Upper lobe of left lung (tissue), 6 donors: ENCODE measurements at regions not wholly inside any gene's neighbourhood (a gene's known extent, or its start where the extent isn't known, plus 50 kb on each side); places are given as distances from the start of the nearest gene placed in this dataset.
"Not testable (repeated sequence)": the region's sequence is repeated elsewhere in the genome, so short reads cannot be mapped to it uniquely, and the experiment has no call there.

ENCODE experiments used
- ATAC-seq, 2 donors: fragments of 200-7000 bp; cut with Tn5 transposase; one replicate each; pipeline ENCODE4 v1.9.1; 2022; ENCODE audit warnings: mild to moderate bottlenecking in 2 of 2, moderate library complexity in 2 of 2; ENCODE audit not compliant: low FRiP score in 2 of 2
- DNase-seq, 2 donors: peaks; one replicate each; pipeline ENCODE4 v3.0.0-alpha.2; 2019 to 2020
- H3K27ac ChIP-seq, 4 donors: fragments of 200-600 bp; sonication (generic); one replicate each; pipeline ENCODE4 v1.5.1; 2016 to 2019
- H3K27me3 ChIP-seq, 4 donors: fragments of 200-600 bp; sonication (generic); one replicate each; pipeline ENCODE4 v1.5.1; 2017 to 2019
- H3K36me3 ChIP-seq, 4 donors: fragments of 200-600 bp; sonication (generic); one replicate each; pipeline ENCODE4 v1.5.1; 2016 to 2019
- H3K4me1 ChIP-seq, 4 donors: fragments of 200-600 bp; sonication (generic); one replicate each; pipeline ENCODE4 v1.5.1; 2018 to 2019
- H3K4me3 ChIP-seq, 4 donors: fragments of 200-600 bp; sonication (generic); one replicate each; pipeline ENCODE4 v1.5.1; 2017 to 2019; ENCODE audit warnings: mild to moderate bottlenecking in 2 of 4, moderate library complexity in 1 of 4
- H3K9me3 ChIP-seq, 4 donors: fragments of 200-600 bp; sonication (generic); one replicate each; pipeline ENCODE4 v1.5.1; 2018 to 2019
- EP300 ChIP-seq, 4 donors: sonication (generic); formaldehyde crosslinking; IDR thresholded peaks; one replicate each; pipeline ENCODE4 v1.5.1; 2017; ENCODE audit warnings: antibody characterized with exemption in 4 of 4, control low read depth in 2 of 4
- POLR2A ChIP-seq, 4 donors: fragments of 450-650 bp; IDR thresholded peaks; one replicate each; pipeline ENCODE4 v1.5.1; 2016 to 2017; ENCODE audit warnings: antibody characterized with exemption in 4 of 4, mild to moderate bottlenecking in 2 of 4
- POLR2AphosphoS5 ChIP-seq, 2 donors: sonication (generic); formaldehyde crosslinking; IDR thresholded peaks; one replicate each; pipeline ENCODE4 v1.5.1; 2017; ENCODE audit warnings: antibody characterized with exemption in 2 of 2
- WGBS, 2 donors: methylation state at CpG; one replicate each; pipeline ENCODE4 v1.1.5; 2017 to 2018; 5-methylcytosine and 5-hydroxymethylcytosine counted together
- TF ChIP-seq, protein P1 (sequence below), 6 experiments: fragments of 450-650 bp in 4 of 6; fragments of 200-600 bp in 2 of 6; sonication (generic) in 2 of 6; IDR thresholded peaks; one replicate each; pipeline ENCODE4 v1.5.1; 2016 to 2019; ENCODE audit warnings: antibody characterized with exemption in 6 of 6
- donor health status: DM: no; HTN: no; CAD: no; lungs with moderate emphysema.
- donor health status: DM: no; HTN: yes; CAD: no; lungs with severe emphysema.

GRCh38 chr15:62277816-62278394 is 112.8 kb upstream of the C2CD4B start:
- Histone ChIP-seq H3K9me3 (no peaks in the 10 kb centered on the region), H3K4me1 (no peaks in the 10 kb centered on the region), H3K4me3 (no peak overlapping the region), H3K36me3 (no peaks in the 10 kb centered on the region), H3K27me3 (no peaks in the 10 kb centered on the region), H3K27ac (no peak overlapping the region)
- WGBS, 2 donors: 48 to 60% methylated on average over 2 of the region's 2 CpGs
- DNase-seq (peak in 1 of 2 donors; percentile 34), ATAC-seq (no peak)
- TF ChIP-seq POLR2A (IDR thresholded peaks at IDR 0.05): no peak
- TF ChIP-seq, protein P1, sequence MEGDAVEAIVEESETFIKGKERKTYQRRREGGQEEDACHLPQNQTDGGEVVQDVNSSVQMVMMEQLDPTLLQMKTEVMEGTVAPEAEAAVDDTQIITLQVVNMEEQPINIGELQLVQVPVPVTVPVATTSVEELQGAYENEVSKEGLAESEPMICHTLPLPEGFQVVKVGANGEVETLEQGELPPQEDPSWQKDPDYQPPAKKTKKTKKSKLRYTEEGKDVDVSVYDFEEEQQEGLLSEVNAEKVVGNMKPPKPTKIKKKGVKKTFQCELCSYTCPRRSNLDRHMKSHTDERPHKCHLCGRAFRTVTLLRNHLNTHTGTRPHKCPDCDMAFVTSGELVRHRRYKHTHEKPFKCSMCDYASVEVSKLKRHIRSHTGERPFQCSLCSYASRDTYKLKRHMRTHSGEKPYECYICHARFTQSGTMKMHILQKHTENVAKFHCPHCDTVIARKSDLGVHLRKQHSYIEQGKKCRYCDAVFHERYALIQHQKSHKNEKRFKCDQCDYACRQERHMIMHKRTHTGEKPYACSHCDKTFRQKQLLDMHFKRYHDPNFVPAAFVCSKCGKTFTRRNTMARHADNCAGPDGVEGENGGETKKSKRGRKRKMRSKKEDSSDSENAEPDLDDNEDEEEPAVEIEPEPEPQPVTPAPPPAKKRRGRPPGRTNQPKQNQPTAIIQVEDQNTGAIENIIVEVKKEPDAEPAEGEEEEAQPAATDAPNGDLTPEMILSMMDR (IDR thresholded peaks at IDR 0.05): peak in 1 of 6 experiments; percentile 10

DNA sequence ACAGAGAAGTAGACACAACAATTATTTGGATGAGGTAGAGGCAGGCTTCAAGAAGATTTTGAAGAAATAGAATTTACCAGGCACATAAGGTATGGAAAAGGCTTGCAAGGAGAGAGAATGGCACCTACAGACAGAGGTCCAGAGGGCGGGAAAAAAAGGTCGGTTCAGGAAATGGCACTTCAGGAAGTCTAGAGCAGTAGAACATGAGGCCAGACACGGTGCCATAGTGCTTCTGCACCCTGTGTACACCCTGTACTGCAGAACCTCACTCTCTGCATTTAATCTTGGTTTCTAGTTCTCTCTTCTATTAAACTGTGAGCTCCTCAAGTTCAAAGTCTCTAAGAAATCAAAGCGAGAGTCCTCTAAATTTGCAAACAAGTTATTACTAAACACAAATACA is 113.4 kb upstream of the C2CD4B start:
- no peaks in the 10 kb centered on the region for H3K36me3 ChIP-seq
- DNase-seq (no peak), ATAC-seq (no peak)
- 68 to 69% methylated on average over 4 of the region's 4 CpGs for WGBS, 2 donors
- H3K4me1 ChIP-seq: no peaks in the 10 kb centered on the region
- H3K27ac ChIP-seq: no peak overlapping the region
- TF ChIP-seq POLR2A (IDR thresholded peaks at IDR 0.05): no peak
- TF ChIP-seq EP300 (IDR thresholded peaks at IDR 0.05): no peak
- TF ChIP-seq, protein P1 (IDR thresholded peaks at IDR 0.05): no peak
- TF ChIP-seq POLR2AphosphoS5 (IDR thresholded peaks at IDR 0.05): no peak
- H3K4me3 ChIP-seq: no peak overlapping the region
- H3K27me3 ChIP-seq: no peaks in the 10 kb centered on the region
- H3K9me3 ChIP-seq: no peaks in the 10 kb centered on the region

DNA sequence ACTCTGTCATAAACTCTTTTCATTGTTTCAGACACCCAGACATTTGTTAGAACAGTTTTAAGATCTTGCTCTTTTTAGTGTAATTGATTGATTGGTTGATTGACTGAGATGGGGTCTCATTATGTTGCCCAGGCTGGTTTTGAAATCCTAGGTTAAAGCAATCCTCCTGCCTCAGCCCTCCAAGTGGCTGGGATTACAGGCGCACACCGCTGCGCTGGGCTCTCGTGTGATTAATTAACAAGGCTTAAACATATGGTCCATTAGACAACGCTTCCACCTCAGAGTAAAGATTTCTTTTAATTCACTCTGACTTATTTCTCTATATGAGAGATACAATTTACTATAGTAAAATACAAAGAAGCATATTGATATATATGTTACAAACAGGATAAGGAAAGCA is 114.0 kb upstream of the C2CD4B start:
- no peak for DNase-seq
- no peak overlapping the region for H3K4me3 ChIP-seq
- 91 to 92% methylated on average over 5 of the region's 5 CpGs for WGBS, 2 donors
- H3K36me3 ChIP-seq: no peaks in the 10 kb centered on the region
- no peak overlapping the region for H3K27ac ChIP-seq
- no peak for ATAC-seq
- no peaks in the 10 kb centered on the region for H3K27me3 ChIP-seq
- no peaks in the 10 kb centered on the region for H3K4me1 ChIP-seq
- TF ChIP-seq POLR2A (IDR thresholded peaks at IDR 0.05): no peak
- TF ChIP-seq POLR2AphosphoS5 (IDR thresholded peaks at IDR 0.05): no peak
- no peak for TF ChIP-seq EP300 (IDR thresholded peaks at IDR 0.05)
- TF ChIP-seq, protein P1 (IDR thresholded peaks at IDR 0.05): no peak
- H3K9me3 ChIP-seq: no peaks in the 10 kb centered on the region

- no peak for DNase-seq
- Histone ChIP-seq H3K36me3 (no peaks in the 10 kb centered on the region), H3K4me3 (no peak overlapping the region), H3K27ac (no peak overlapping the region), H3K4me1 (no peaks in the 10 kb centered on the region), H3K27me3 (no peaks in the 10 kb centered on the region), H3K9me3 (no peaks in the 10 kb centered on the region)
- WGBS, 2 donors: 69 to 70% methylated on average over 5 of the region's 5 CpGs
- no peak for ATAC-seq
- TF ChIP-seq POLR2A (IDR thresholded peaks at IDR 0.05): no peak
- TF ChIP-seq EP300 (IDR thresholded peaks at IDR 0.05): no peak
- TF ChIP-seq, protein P1 (IDR thresholded peaks at IDR 0.05): no peak
- no peak for TF ChIP-seq POLR2AphosphoS5 (IDR thresholded peaks at IDR 0.05)
Observed at GRCh38 chr15:62280625-62281024, 115.5 kb upstream of the C2CD4B start.

DNA sequence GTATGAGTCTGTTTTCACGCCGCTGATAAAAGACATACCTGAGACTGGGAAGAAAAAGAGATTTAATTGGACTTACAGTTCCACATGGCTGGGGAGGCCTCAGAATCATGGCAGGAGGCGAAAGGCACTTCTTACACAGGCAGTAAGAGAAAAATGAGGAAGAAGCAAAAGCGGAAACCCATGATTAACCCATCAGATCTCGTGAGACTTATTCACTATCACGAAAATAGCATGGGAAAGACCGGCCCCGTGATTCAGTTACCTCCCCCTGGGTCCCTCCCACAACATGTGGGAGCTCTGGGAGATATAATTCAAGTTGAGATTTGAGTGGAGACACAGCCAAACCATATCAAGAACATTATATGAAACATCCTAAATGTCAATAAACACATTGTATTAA is 116.7 kb upstream of the C2CD4B start:
- 88 to 93% methylated on average over 8 of the region's 8 CpGs for WGBS, 2 donors
- not testable (repeated sequence) for ATAC-seq, H3K27ac ChIP-seq

More for the DNA sequence above, 116.7 kb upstream of the C2CD4B start:
- not testable (repeated sequence) for DNase-seq, H3K4me3 ChIP-seq, H3K4me1 ChIP-seq, H3K27me3 ChIP-seq, H3K36me3 ChIP-seq, H3K9me3 ChIP-seq
